K562 (cell line): ENCODE measurements at regions not wholly inside any gene's neighbourhood (a gene's known extent, or its start where the extent isn't known, plus 50 kb on each side); places are given as distances from the start of the nearest gene placed in this dataset.

Experiments
- BCOR ChIP-seq: fragments of 450-650 bp; IDR thresholded peaks from 2 replicates; pipeline ENCODE4 v1.6.1; 2016
- CHD2 ChIP-seq: IDR thresholded peaks from 2 replicates; pipeline ENCODE4 v1.6.1; 2011; ENCODE audit warnings: low read depth, low read length
- CTCF ChIP-seq, 3 experiments: IDR thresholded peaks in 2 of 3; conservative IDR thresholded peaks in 1 of 3; 2 replicates each; pipeline ENCODE4 v1.5.1; 2011 to 2012; ENCODE audit warnings: low read length in 3 of 3, mild to moderate bottlenecking in 3 of 3, control low read depth in 2 of 3, improper control_type of control experiment in 1 of 3, inconsistent platforms in 1 of 3, low read depth in 1 of 3, mixed read lengths in 1 of 3, moderate library complexity in 1 of 3; ENCODE audit not compliant: insufficient read depth in 2 of 3
- FOXP4 ChIP-seq: sonication (generic); formaldehyde crosslinking; IDR thresholded peaks from 2 replicates; pipeline ENCODE4 v1.8.0; 2022; ENCODE audit warnings: mild to moderate bottlenecking, missing genetic modification reagents, borderline replicate concordance
- POLR2A ChIP-seq: fragments of 450-650 bp; conservative IDR thresholded peaks from 2 replicates; pipeline ENCODE4 v1.6.1; 2016
- RFX5 ChIP-seq: IDR thresholded peaks from 2 replicates; pipeline ENCODE4 v1.6.1; 2011; ENCODE audit warnings: low read depth, mild to moderate bottlenecking, improper control_type of control experiment, low read length

GRCh38 chr14:59123975-59124374 is 64.5 kb upstream of the DAAM1 start:
- TF ChIP-seq BCOR (no peak), CHD2 (no peak), FOXP4 (no peak), POLR2A (no peak), RFX5 (no peak), CTCF (IDR thresholded peaks at IDR 0.05 in 2 of 3, conservative IDR thresholded peaks at IDR 0.05 in 1 of 3; ENCODE audit: insufficient read depth in 2 of 3, low read depth in 1 of 3, low read length in 3 of 3) (peak in 2 of 3 experiments; percentile 10 to 48; a peak in 3 of 6 replicates)
